Stimulated activated memory B cell treated with anti-CD40 and anti-IgM and Interleukin-4, amounts not matched to agents 10 μg/mL and 1 μg/mL and 100 μg/mL, for 72 hours (primary cell): ENCODE measurements at regions not wholly inside any gene's neighbourhood (a gene's known extent, or its start where the extent isn't known, plus 50 kb on each side); places are given as distances from the start of the nearest gene placed in this dataset.

ENCODE experiments used
- ATAC-seq: fragments of 150-1000 bp; cut with Tn5 transposase; 2 replicates; pipeline ENCODE4 v1.10.0; 2021
- H3K27ac Mint-ChIP-seq: one replicate; pipeline ENCODE4 v1.8.0; 2022; ENCODE audit warnings: mild to moderate bottlenecking, mixed read lengths
- H3K27me3 Mint-ChIP-seq: one replicate; pipeline ENCODE4 v1.8.0; 2022; ENCODE audit warnings: mixed read lengths
- H3K36me3 Mint-ChIP-seq: one replicate; pipeline ENCODE4 v1.8.0; 2022; ENCODE audit warnings: mixed read lengths
- H3K4me1 Mint-ChIP-seq: one replicate; pipeline ENCODE4 v1.8.0; 2022; ENCODE audit warnings: mixed read lengths
- H3K4me3 Mint-ChIP-seq: one replicate; pipeline ENCODE4 v1.8.0; 2022; ENCODE audit warnings: mild to moderate bottlenecking, moderate library complexity, mixed read lengths
- H3K9me3 Mint-ChIP-seq: one replicate; pipeline ENCODE4 v1.8.0; 2022; ENCODE audit warnings: mixed read lengths

GRCh38 chr10:78454123-78454645, 420.5 kb downstream of the RPS24 start:
- Mint-ChIP-seq H3K27ac (no peak overlapping the region), H3K4me3 (no peak overlapping the region), H3K4me1 (no peaks in the 10 kb centered on the region), H3K27me3 (peaks cover 12% of the 10 kb centered on the region), H3K36me3 (no peaks in the 10 kb centered on the region), H3K9me3 (no peaks in the 10 kb centered on the region)
- ATAC-seq, result no peak

- Mint-ChIP-seq H3K4me1 (no peaks in the 10 kb centered on the region), H3K9me3 (no peaks in the 10 kb centered on the region), H3K4me3 (no peak overlapping the region), H3K27me3 (peaks cover 12% of the 10 kb centered on the region), H3K27ac (no peak overlapping the region), H3K36me3 (no peaks in the 10 kb centered on the region)
- ATAC-seq, result no peak
These were observed 421.6 kb downstream of the RPS24 start for GRCh38 chr10:78455236-78455635.

- Mint-ChIP-seq H3K27ac (no peak overlapping the region), H3K4me3 (no peak overlapping the region), H3K9me3 (no peaks in the 10 kb centered on the region), H3K36me3 (no peaks in the 10 kb centered on the region), H3K27me3 (peaks cover 12% of the 10 kb centered on the region), H3K4me1 (no peaks in the 10 kb centered on the region)
- ATAC-seq, result no peak
These were observed 422.1 kb downstream of the RPS24 start for GRCh38 chr10:78455811-78456210.

GRCh38 chr10:78456649-78457400, 423.2 kb downstream of the RPS24 start:
- Mint-ChIP-seq H3K27ac (no peak overlapping the region), H3K4me1 (no peaks in the 10 kb centered on the region), H3K4me3 (no peak overlapping the region), H3K27me3 (peaks cover 22% of the 10 kb centered on the region), H3K36me3 (no peaks in the 10 kb centered on the region), H3K9me3 (no peaks in the 10 kb centered on the region)
- no peak for ATAC-seq

- no peaks in the 10 kb centered on the region for H3K9me3 Mint-ChIP-seq
- ATAC-seq, result no peak
- no peak overlapping the region for H3K27ac Mint-ChIP-seq
- H3K4me3 Mint-ChIP-seq, result no peak overlapping the region
- H3K4me1 Mint-ChIP-seq, result no peaks in the 10 kb centered on the region
- peaks cover 33% of the 10 kb centered on the region for H3K27me3 Mint-ChIP-seq
- H3K36me3 Mint-ChIP-seq, result no peaks in the 10 kb centered on the region
These were observed 424.3 kb downstream of the RPS24 start for GRCh38 chr10:78457804-78458482.

GRCh38 chr10:78458983-78459638, 425.4 kb downstream of the RPS24 start:
- no peak overlapping the region for H3K27ac Mint-ChIP-seq
- no peaks in the 10 kb centered on the region for H3K4me1 Mint-ChIP-seq
- peaks cover 44% of the 10 kb centered on the region for H3K27me3 Mint-ChIP-seq
- H3K36me3 Mint-ChIP-seq, result no peaks in the 10 kb centered on the region
- no peak overlapping the region for H3K4me3 Mint-ChIP-seq
- no peaks in the 10 kb centered on the region for H3K9me3 Mint-ChIP-seq
- ATAC-seq, result no peak

GRCh38 chr10:78459639-78460037, 426.0 kb downstream of the RPS24 start:
- Mint-ChIP-seq H3K27ac (no peak overlapping the region), H3K4me1 (no peaks in the 10 kb centered on the region), H3K9me3 (no peaks in the 10 kb centered on the region), H3K27me3 (peaks cover 45% of the 10 kb centered on the region), H3K36me3 (no peaks in the 10 kb centered on the region), H3K4me3 (no peak overlapping the region)
- no peak for ATAC-seq

- no peak for ATAC-seq
- no peaks in the 10 kb centered on the region for H3K9me3 Mint-ChIP-seq
These were observed 426.5 kb downstream of the RPS24 start for GRCh38 chr10:78460204-78460603.

GRCh38 chr10:78461333-78461732, 427.7 kb downstream of the RPS24 start:
- ATAC-seq, result no peak
- Mint-ChIP-seq H3K4me3 (no peak overlapping the region), H3K4me1 (no peaks in the 10 kb centered on the region), H3K36me3 (no peaks in the 10 kb centered on the region), H3K27ac (no peak overlapping the region), H3K27me3 (peaks cover 34% of the 10 kb centered on the region), H3K9me3 (no peaks in the 10 kb centered on the region)

More at GRCh38 chr10:78460204-78460603, 426.5 kb downstream of the RPS24 start:
- Mint-ChIP-seq H3K4me3 (no peak overlapping the region), H3K27me3 (peaks cover 45% of the 10 kb centered on the region), H3K36me3 (no peaks in the 10 kb centered on the region), H3K27ac (no peak overlapping the region), H3K4me1 (no peaks in the 10 kb centered on the region)

- Mint-ChIP-seq H3K4me3 (no peak overlapping the region), H3K36me3 (no peaks in the 10 kb centered on the region), H3K9me3 (no peaks in the 10 kb centered on the region), H3K4me1 (no peaks in the 10 kb centered on the region), H3K27me3 (peaks cover 32% of the 10 kb centered on the region), H3K27ac (no peak overlapping the region)
- ATAC-seq, result no peak
These were observed 428.5 kb downstream of the RPS24 start for GRCh38 chr10:78462176-78462575.

GRCh38 chr10:78462726-78463228, 429.1 kb downstream of the RPS24 start:
- H3K4me1 Mint-ChIP-seq, result no peaks in the 10 kb centered on the region
- no peak for ATAC-seq
- peaks cover 32% of the 10 kb centered on the region for H3K27me3 Mint-ChIP-seq
- no peaks in the 10 kb centered on the region for H3K36me3 Mint-ChIP-seq
- peaks cover 4% of the 10 kb centered on the region for H3K9me3 Mint-ChIP-seq
- no peak overlapping the region for H3K27ac Mint-ChIP-seq
- H3K4me3 Mint-ChIP-seq, result no peak overlapping the region

- Mint-ChIP-seq H3K27me3 (peaks cover 32% of the 10 kb centered on the region), H3K4me1 (no peaks in the 10 kb centered on the region), H3K36me3 (no peaks in the 10 kb centered on the region), H3K27ac (no peak overlapping the region), H3K9me3 (peaks cover 4% of the 10 kb centered on the region), H3K4me3 (no peak overlapping the region)
- no peak for ATAC-seq
These were observed 430.6 kb downstream of the RPS24 start for GRCh38 chr10:78464118-78464855.

- no peaks in the 10 kb centered on the region for H3K4me1 Mint-ChIP-seq
- no peaks in the 10 kb centered on the region for H3K36me3 Mint-ChIP-seq
- no peak overlapping the region for H3K27ac Mint-ChIP-seq
- ATAC-seq, result no peak
- H3K9me3 Mint-ChIP-seq, result peaks cover 4% of the 10 kb centered on the region
- H3K27me3 Mint-ChIP-seq, result peaks cover 32% of the 10 kb centered on the region
- H3K4me3 Mint-ChIP-seq, result no peak overlapping the region
These were observed 431.2 kb downstream of the RPS24 start for GRCh38 chr10:78464856-78465267.

- Mint-ChIP-seq H3K4me1 (no peaks in the 10 kb centered on the region), H3K9me3 (peaks cover 4% of the 10 kb centered on the region), H3K27me3 (peaks cover 32% of the 10 kb centered on the region), H3K27ac (no peak overlapping the region), H3K36me3 (no peaks in the 10 kb centered on the region), H3K4me3 (no peak overlapping the region)
- no peak for ATAC-seq
These were observed 431.8 kb downstream of the RPS24 start for GRCh38 chr10:78465431-78465830.
